ENCODE measurements at regions not wholly inside any gene's neighbourhood (a gene's known extent, or its start where the extent isn't known, plus 50 kb on each side); places are given as distances from the start of the nearest gene placed in this dataset.

- H3K27ac ChIP-seq (ENCODE audit: low read length) = no peak overlapping the region
- H3K4me1 ChIP-seq (ENCODE audit: insufficient read depth, low read length) = no peaks in the 10 kb centered on the region
- H3K9ac ChIP-seq (ENCODE audit: low read depth, low read length) = no peak overlapping the region
- no peaks in the 10 kb centered on the region for H3K36me3 ChIP-seq (ENCODE audit: insufficient read depth, low read depth, low read length)
- H3K27me3 ChIP-seq (ENCODE audit: insufficient read depth, low read length) = no peaks in the 10 kb centered on the region
- H3K9me3 ChIP-seq (ENCODE audit: insufficient read depth, low read depth, low read length) = peaks cover 10% of the 10 kb centered on the region
- H3K4me3 ChIP-seq (ENCODE audit: low read length) = no peak overlapping the region
These were observed 673.4 kb downstream of the BCL11B start for GRCh38 chr14:98598576-98598975.

GRCh38 chr14:98599082-98599481 is 672.9 kb downstream of the BCL11B start:
- Histone ChIP-seq H3K27ac (ENCODE audit: low read length) (no peak overlapping the region), H3K9ac (ENCODE audit: low read depth, low read length) (no peak overlapping the region), H3K36me3 (ENCODE audit: insufficient read depth, low read depth, low read length) (no peaks in the 10 kb centered on the region), H3K4me1 (ENCODE audit: insufficient read depth, low read length) (no peaks in the 10 kb centered on the region), H3K9me3 (ENCODE audit: insufficient read depth, low read depth, low read length) (peaks cover 10% of the 10 kb centered on the region), H3K27me3 (ENCODE audit: insufficient read depth, low read length) (no peaks in the 10 kb centered on the region), H3K4me3 (ENCODE audit: low read length) (no peak overlapping the region)

DNA sequence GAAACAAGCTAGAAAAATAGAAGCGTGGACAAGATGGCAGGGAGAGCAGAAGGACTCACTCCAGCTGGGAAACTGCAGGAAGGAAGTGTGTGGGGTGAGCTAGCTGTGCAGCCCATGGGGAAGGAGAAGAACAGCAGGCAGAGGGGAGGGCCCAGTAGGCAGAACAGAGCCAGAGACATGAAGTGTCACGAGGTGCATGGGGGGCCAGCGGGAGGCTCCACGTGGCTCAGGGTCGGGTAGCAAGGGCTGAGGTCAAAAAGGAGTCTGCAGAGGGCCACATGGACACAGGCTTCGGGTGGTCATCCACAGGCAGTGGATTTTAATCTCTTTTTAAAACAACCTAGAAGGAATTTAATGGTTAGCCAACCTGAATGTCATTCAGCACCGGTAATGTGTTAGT is 669.0 kb downstream of the BCL11B start:
- Histone ChIP-seq H3K9ac (ENCODE audit: low read depth, low read length) (no peak overlapping the region), H3K9me3 (ENCODE audit: insufficient read depth, low read depth, low read length) (no peaks in the 10 kb centered on the region), H3K4me1 (ENCODE audit: insufficient read depth, low read length) (no peaks in the 10 kb centered on the region), H3K27me3 (ENCODE audit: insufficient read depth, low read length) (no peaks in the 10 kb centered on the region), H3K36me3 (ENCODE audit: insufficient read depth, low read depth, low read length) (no peaks in the 10 kb centered on the region), H3K27ac (ENCODE audit: low read length) (no peak overlapping the region), H3K4me3 (ENCODE audit: low read length) (no peak overlapping the region)

DNA sequence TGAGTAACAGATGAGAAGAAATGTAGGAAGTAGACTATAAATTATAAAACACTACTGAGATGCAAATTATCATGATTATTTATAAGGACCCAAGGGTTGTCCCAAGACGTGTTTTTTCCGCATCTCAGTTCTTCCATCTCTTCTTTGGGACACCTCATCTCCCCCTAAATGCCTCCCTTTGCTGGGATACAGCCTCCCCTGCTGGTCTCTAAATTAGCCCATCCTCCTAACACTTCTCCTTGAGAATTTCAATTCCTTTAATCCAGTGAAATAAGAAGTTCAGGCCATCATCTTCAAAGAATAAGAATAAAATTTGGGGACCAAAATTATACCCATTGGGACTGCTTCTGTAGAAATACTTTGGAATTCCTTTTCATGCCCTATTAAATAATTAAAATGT is 667.0 kb downstream of the BCL11B start:
- Histone ChIP-seq H3K4me3 (ENCODE audit: low read length) (no peak overlapping the region), H3K27me3 (ENCODE audit: insufficient read depth, low read length) (no peaks in the 10 kb centered on the region), H3K36me3 (ENCODE audit: insufficient read depth, low read depth, low read length) (no peaks in the 10 kb centered on the region), H3K9me3 (ENCODE audit: insufficient read depth, low read depth, low read length) (no peaks in the 10 kb centered on the region), H3K27ac (ENCODE audit: low read length) (no peak overlapping the region), H3K9ac (ENCODE audit: low read depth, low read length) (no peak overlapping the region), H3K4me1 (ENCODE audit: insufficient read depth, low read length) (no peaks in the 10 kb centered on the region)

- Histone ChIP-seq H3K27ac (ENCODE audit: low read length) (no peak overlapping the region), H3K9me3 (ENCODE audit: insufficient read depth, low read depth, low read length) (no peaks in the 10 kb centered on the region), H3K4me3 (ENCODE audit: low read length) (no peak overlapping the region), H3K9ac (ENCODE audit: low read depth, low read length) (no peak overlapping the region), H3K4me1 (ENCODE audit: insufficient read depth, low read length) (no peaks in the 10 kb centered on the region), H3K36me3 (ENCODE audit: insufficient read depth, low read depth, low read length) (no peaks in the 10 kb centered on the region), H3K27me3 (ENCODE audit: insufficient read depth, low read length) (no peaks in the 10 kb centered on the region)
These were observed 665.9 kb downstream of the BCL11B start for GRCh38 chr14:98606041-98606640.

DNA sequence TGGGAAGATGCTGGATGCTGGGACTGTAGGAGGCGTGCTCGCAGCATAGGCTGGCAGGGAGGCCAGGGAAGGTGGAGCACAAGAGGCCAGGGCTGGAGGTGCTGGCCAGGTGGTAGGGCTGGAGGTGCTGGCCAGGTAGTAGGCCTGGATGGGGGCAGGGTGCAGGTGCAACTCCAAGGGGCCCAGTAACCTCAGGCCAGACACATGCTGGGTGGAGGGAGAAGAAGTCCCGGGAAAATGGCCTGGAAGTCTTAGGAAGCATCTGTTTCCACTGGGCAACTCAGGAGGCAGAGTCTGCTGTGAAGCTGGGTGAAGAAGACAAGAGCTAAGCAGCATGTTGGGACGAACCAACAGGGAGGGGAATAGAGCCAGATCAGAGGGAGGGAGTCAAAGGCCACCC is 665.2 kb downstream of the BCL11B start:
- no peaks in the 10 kb centered on the region for H3K9me3 ChIP-seq (ENCODE audit: insufficient read depth, low read depth, low read length)
- H3K27me3 ChIP-seq (ENCODE audit: insufficient read depth, low read length) = no peaks in the 10 kb centered on the region
- no peak overlapping the region for H3K9ac ChIP-seq (ENCODE audit: low read depth, low read length)
- H3K27ac ChIP-seq (ENCODE audit: low read length) = no peak overlapping the region
- no peaks in the 10 kb centered on the region; the same call in 1 of the 2 replicates for H3K4me1 ChIP-seq (ENCODE audit: insufficient read depth, low read length)
- no peak overlapping the region for H3K4me3 ChIP-seq (ENCODE audit: low read length)
- no peaks in the 10 kb centered on the region for H3K36me3 ChIP-seq (ENCODE audit: insufficient read depth, low read depth, low read length)

DNA sequence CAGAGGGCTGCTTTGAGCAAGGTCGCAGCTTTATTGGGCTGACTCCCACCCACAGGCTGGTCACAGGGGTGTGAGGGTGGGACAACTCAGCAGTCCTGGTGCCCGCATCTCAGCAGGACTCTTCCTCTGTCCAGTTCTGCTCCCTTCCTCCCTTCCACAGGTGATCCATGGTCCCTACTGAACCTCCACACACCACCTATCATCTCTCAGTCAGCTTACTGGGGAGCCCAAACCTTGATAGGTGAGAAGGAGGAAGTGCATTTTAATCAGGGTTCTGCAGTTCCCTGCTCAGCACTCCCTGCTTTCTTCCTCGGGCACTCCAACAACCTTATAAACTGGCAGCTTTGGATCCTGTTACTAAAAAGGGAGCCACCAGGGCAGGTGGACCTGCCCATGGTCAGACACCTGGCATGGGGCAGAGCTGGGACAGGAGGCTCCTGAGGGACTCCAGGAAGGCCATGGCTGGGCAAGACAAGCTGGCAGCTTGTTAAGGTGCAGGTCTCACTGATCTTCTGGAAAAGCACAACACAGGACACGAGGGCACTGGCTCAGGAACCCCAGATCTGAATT is 664.6 kb downstream of the BCL11B start:
- H3K36me3 ChIP-seq (ENCODE audit: insufficient read depth, low read depth, low read length) = no peaks in the 10 kb centered on the region
- H3K9me3 ChIP-seq (ENCODE audit: insufficient read depth, low read depth, low read length) = no peaks in the 10 kb centered on the region
- H3K9ac ChIP-seq (ENCODE audit: low read depth, low read length) = no peak overlapping the region
- no peak overlapping the region for H3K4me3 ChIP-seq (ENCODE audit: low read length)
- H3K27me3 ChIP-seq (ENCODE audit: insufficient read depth, low read length) = no peaks in the 10 kb centered on the region
- no peaks in the 10 kb centered on the region; the same call in 1 of the 2 replicates for H3K4me1 ChIP-seq (ENCODE audit: insufficient read depth, low read length)
- H3K27ac ChIP-seq (ENCODE audit: low read length) = no peak overlapping the region

DNA sequence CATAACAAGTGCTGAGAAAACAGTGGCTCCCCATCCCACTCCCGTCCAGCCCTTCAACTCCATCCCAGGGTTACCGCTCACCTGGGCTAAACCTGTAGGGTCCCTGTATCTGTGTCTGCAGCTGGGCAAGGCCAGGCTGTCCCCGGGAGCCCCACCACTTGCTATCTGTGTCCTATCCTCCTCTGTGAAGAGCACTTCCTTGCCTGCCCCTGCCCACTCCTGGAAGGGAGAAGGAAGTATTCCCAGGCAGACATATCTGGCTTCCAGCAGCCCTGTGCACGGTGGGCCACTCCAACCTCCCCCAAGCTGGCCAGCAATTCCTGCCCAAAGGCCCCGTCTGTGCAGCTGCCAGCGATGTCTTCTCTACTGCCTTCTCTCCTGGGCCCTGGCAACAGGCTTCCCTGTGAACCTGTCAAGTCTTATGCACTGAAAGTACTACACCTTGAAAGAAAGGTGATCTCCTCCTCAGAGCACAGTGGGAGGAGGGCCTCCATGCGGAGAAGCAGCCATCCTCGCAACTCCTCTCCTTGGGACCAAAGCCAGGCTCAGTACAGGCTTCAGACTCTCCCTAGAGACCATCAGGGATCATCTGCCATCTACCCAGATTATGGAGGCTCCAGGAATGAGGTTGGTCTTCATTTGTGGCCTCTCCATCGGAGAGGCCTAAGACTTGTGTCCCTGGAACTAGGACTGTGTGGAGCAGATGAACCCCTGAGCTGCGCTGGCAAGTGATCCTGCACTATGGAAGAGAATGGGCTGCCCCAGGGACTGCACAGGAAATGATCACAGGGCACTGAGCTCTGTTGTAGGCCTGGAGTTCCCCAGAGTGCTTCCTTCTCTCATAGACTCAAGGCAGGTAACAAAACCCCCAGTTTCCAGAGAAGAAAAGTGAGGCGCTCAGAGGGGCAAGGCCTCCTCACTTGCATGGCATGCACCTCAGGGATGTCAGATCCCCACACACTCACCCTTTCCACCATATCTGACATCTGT is 663.6 kb downstream of the BCL11B start:
- Histone ChIP-seq H3K4me3 (ENCODE audit: low read length) (no peak overlapping the region), H3K36me3 (ENCODE audit: insufficient read depth, low read depth, low read length) (no peaks in the 10 kb centered on the region), H3K4me1 (ENCODE audit: insufficient read depth, low read length) (no peaks in the 10 kb centered on the region; the same call in 1 of the 2 replicates), H3K27me3 (ENCODE audit: insufficient read depth, low read length) (no peaks in the 10 kb centered on the region), H3K9ac (ENCODE audit: low read depth, low read length) (no peak overlapping the region), H3K27ac (ENCODE audit: low read length) (no peak overlapping the region), H3K9me3 (ENCODE audit: insufficient read depth, low read depth, low read length) (no peaks in the 10 kb centered on the region)

- Histone ChIP-seq H3K27me3 (ENCODE audit: insufficient read depth, low read length) (no peaks in the 10 kb centered on the region), H3K4me1 (ENCODE audit: insufficient read depth, low read length) (no peaks in the 10 kb centered on the region; the same call in 1 of the 2 replicates), H3K9ac (ENCODE audit: low read depth, low read length) (no peak overlapping the region), H3K27ac (ENCODE audit: low read length) (no peak overlapping the region), H3K4me3 (ENCODE audit: low read length) (no peak overlapping the region), H3K9me3 (ENCODE audit: insufficient read depth, low read depth, low read length) (peaks cover 4% of the 10 kb centered on the region; the same call in 1 of the 2 replicates), H3K36me3 (ENCODE audit: insufficient read depth, low read depth, low read length) (no peaks in the 10 kb centered on the region)
These were observed 659.4 kb downstream of the BCL11B start for GRCh38 chr14:98612434-98613200.

GRCh38 chr14:98614741-98615140 is 657.3 kb downstream of the BCL11B start:
- H3K4me1 ChIP-seq (ENCODE audit: insufficient read depth, low read length) = no peaks in the 10 kb centered on the region; the same call in 1 of the 2 replicates
- H3K9me3 ChIP-seq (ENCODE audit: insufficient read depth, low read depth, low read length) = peaks cover 7% of the 10 kb centered on the region; the same call in 1 of the 2 replicates
- H3K36me3 ChIP-seq (ENCODE audit: insufficient read depth, low read depth, low read length) = no peaks in the 10 kb centered on the region
- no peak overlapping the region for H3K4me3 ChIP-seq (ENCODE audit: low read length)
- H3K9ac ChIP-seq (ENCODE audit: low read depth, low read length) = no peak overlapping the region
- no peaks in the 10 kb centered on the region for H3K27me3 ChIP-seq (ENCODE audit: insufficient read depth, low read length)
- H3K27ac ChIP-seq (ENCODE audit: low read length) = no peak overlapping the region
